ENCODE measurements at regions not wholly inside any gene's neighbourhood (a gene's known extent, or its start where the extent isn't known, plus 50 kb on each side); places are given as distances from the start of the nearest gene placed in this dataset.

DNA sequence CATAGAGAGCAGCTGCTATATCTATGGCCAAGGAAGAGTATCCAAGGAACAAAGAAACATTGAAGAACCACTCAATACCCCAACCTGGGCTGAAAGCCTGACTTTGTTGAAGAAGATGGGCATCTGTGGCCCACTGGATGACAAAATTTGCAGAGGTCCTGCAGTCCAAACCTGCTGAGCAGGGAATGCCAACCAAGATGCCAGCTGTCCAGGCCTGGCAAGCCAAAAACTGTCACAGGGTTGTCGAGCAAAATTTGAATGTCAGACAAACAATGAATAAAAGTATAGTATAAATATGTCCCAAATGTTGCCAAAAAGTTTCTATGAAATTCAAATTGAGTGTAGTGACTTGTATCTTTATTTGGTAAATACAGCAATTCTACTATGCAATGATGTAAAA is 1040.2 kb downstream of the PCDH9 start:
- DNase-seq (ENCODE audit: low read depth) (no peak), FAIRE-seq (no peak)
- H3K27me3 ChIP-seq (ENCODE audit: control insufficient read depth, insufficient read depth, low read length), result no peaks in the 10 kb centered on the region
- no peak overlapping the region for H3K4me3 ChIP-seq (ENCODE audit: low read depth, low read length)
- no peak for TF ChIP-seq CTCF (IDR thresholded peaks at IDR 0.05; ENCODE audit: insufficient read depth, low read length, severe bottlenecking)
- no peaks in the 10 kb centered on the region for H3K36me3 ChIP-seq (ENCODE audit: control insufficient read depth, insufficient read depth, low read length)

GRCh38 chr13:66180836-66181235 is 1049.3 kb downstream of the PCDH9 start:
- Histone ChIP-seq H3K27me3 (ENCODE audit: control insufficient read depth, insufficient read depth, low read length) (no peaks in the 10 kb centered on the region), H3K4me3 (ENCODE audit: low read depth, low read length) (no peak overlapping the region), H3K36me3 (ENCODE audit: control insufficient read depth, insufficient read depth, low read length) (no peaks in the 10 kb centered on the region)
- no peak for FAIRE-seq
- DNase-seq (ENCODE audit: low read depth), result no peak
- no peak for TF ChIP-seq CTCF (IDR thresholded peaks at IDR 0.05; ENCODE audit: insufficient read depth, low read length, severe bottlenecking)

DNA sequence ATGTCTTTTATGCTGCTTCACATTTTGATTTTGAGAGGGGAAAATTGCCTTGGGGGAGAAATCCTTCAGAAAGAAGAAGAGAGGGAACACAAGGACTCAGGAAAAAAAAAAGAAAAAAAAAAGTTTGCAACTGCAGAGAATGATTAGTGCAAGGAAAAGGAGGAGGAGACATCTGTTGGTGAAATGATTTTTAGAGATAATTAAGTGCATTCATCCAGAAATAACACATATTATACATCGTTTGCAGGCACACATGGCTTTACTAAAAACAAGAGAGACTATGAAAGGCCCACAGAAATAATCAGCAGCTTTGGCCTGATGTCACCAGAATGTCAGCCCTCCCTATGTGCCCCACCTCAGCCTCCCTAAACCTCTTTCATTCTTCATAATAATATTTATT is 1058.2 kb downstream of the PCDH9 start:
- H3K27me3 ChIP-seq (ENCODE audit: control insufficient read depth, insufficient read depth, low read length), result no peaks in the 10 kb centered on the region
- no peak for TF ChIP-seq CTCF (IDR thresholded peaks at IDR 0.05; ENCODE audit: insufficient read depth, low read length, severe bottlenecking)
- no peak overlapping the region for H3K4me3 ChIP-seq (ENCODE audit: low read depth, low read length)
- DNase-seq (ENCODE audit: low read depth) (no peak), FAIRE-seq (no peak)
- no peaks in the 10 kb centered on the region for H3K36me3 ChIP-seq (ENCODE audit: control insufficient read depth, insufficient read depth, low read length)

DNA sequence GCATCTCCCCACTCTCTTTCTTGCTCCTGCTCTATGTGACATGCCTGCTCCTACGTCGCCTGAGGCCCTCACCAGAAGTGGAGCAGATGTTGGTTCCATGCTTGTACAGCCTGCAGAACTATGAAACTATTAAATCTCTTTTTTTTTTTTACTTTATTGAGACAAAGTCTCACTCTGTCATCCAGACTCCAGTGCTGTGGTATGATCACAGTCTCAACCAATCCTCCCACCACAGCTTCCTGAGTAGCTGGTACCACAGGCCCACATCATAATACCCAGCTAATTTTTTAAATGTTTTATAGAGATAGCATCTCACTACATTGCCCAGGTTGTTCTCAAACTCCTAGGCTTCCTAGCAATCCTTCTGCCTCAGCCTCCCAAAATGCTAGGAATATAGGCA is 1067.7 kb downstream of the PCDH9 start:
- TF ChIP-seq CTCF (IDR thresholded peaks at IDR 0.05; ENCODE audit: insufficient read depth, low read length, severe bottlenecking), result no peak
- Histone ChIP-seq H3K4me3 (ENCODE audit: low read depth, low read length) (no peak overlapping the region), H3K27me3 (ENCODE audit: control insufficient read depth, insufficient read depth, low read length) (no peaks in the 10 kb centered on the region), H3K36me3 (ENCODE audit: control insufficient read depth, insufficient read depth, low read length) (no peaks in the 10 kb centered on the region)
- DNase-seq (ENCODE audit: low read depth), result no peak
- no peak for FAIRE-seq

- Histone ChIP-seq H3K36me3 (ENCODE audit: control insufficient read depth, insufficient read depth, low read length) (no peaks in the 10 kb centered on the region), H3K27me3 (ENCODE audit: control insufficient read depth, insufficient read depth, low read length) (no peaks in the 10 kb centered on the region), H3K4me3 (ENCODE audit: low read depth, low read length) (no peak overlapping the region)
- no peak for DNase-seq (ENCODE audit: low read depth)
- no peak for FAIRE-seq
- no peak for TF ChIP-seq CTCF (IDR thresholded peaks at IDR 0.05; ENCODE audit: insufficient read depth, low read length, severe bottlenecking)
Measured at GRCh38 chr13:66159511-66159910, 1070.6 kb downstream of the PCDH9 start.

GRCh38 chr13:66154976-66155375 is 1075.2 kb downstream of the PCDH9 start:
- no peak overlapping the region for H3K4me3 ChIP-seq (ENCODE audit: low read depth, low read length)
- H3K27me3 ChIP-seq (ENCODE audit: control insufficient read depth, insufficient read depth, low read length), result no peaks in the 10 kb centered on the region
- FAIRE-seq (no peak), DNase-seq (ENCODE audit: low read depth) (no peak)
- no peak for TF ChIP-seq CTCF (IDR thresholded peaks at IDR 0.05; ENCODE audit: insufficient read depth, low read length, severe bottlenecking)
- H3K36me3 ChIP-seq (ENCODE audit: control insufficient read depth, insufficient read depth, low read length), result no peaks in the 10 kb centered on the region
